ENCODE measurements at regions not wholly inside any gene's neighbourhood (a gene's known extent, or its start where the extent isn't known, plus 50 kb on each side); places are given as distances from the start of the nearest gene placed in this dataset.

- no peak for TF ChIP-seq CTCF (IDR thresholded peaks at IDR 0.05; ENCODE audit: extremely low read depth in 1 of 2, insufficient read depth in 1 of 2, low read depth in 1 of 2, low read length in 2 of 2)
- no peak for TF ChIP-seq MAX (IDR thresholded peaks at IDR 0.05; ENCODE audit: insufficient read depth, insufficient read length)
- no peak for TF ChIP-seq POLR2A (IDR thresholded peaks at IDR 0.05; ENCODE audit: low read depth, low read length)
- TF ChIP-seq JUN (IDR thresholded peaks at IDR 0.05; ENCODE audit: borderline replicate concordance, insufficient read depth, insufficient read length, low read depth): no peak
- TF ChIP-seq EZH2 (IDR thresholded peaks at IDR 0.05; ENCODE audit: borderline replicate concordance, low read depth, low read length, severe bottlenecking): no peak
- TF ChIP-seq GATA2 (IDR thresholded peaks at IDR 0.05; ENCODE audit: insufficient read depth, insufficient read length, low read depth, low read length): no peak
- TF ChIP-seq FOS (IDR thresholded peaks at IDR 0.05; ENCODE audit: borderline replicate concordance, insufficient read depth, low read length): peak; percentile 12
Measured at GRCh38 chr3:124530916-124531315, 199.3 kb upstream of the UMPS start.
